LNCAP (cell line): ENCODE measurements at regions not wholly inside any gene's neighbourhood (a gene's known extent, or its start where the extent isn't known, plus 50 kb on each side); places are given as distances from the start of the nearest gene placed in this dataset.

Source experiments
- CTCF ChIP-seq: fragments of 450-650 bp; IDR thresholded peaks from 2 replicates; pipeline ENCODE4 v1.5.1; 2017; ENCODE audit warnings: mild to moderate bottlenecking

- no peak for TF ChIP-seq CTCF
These were observed 1351.3 kb upstream of the NUDT12 start for GRCh38 chr5:104913841-104914281.

- TF ChIP-seq CTCF, result no peak
These were observed 1347.2 kb upstream of the NUDT12 start for GRCh38 chr5:104909803-104910202.

- TF ChIP-seq CTCF, result no peak
These were observed 1342.0 kb upstream of the NUDT12 start for GRCh38 chr5:104904561-104904960.

- TF ChIP-seq CTCF, result no peak
These were observed 1341.4 kb upstream of the NUDT12 start for GRCh38 chr5:104903941-104904340.

GRCh38 chr5:104891596-104891995 is 1329.0 kb upstream of the NUDT12 start:
- no peak for TF ChIP-seq CTCF

GRCh38 chr5:104890767-104891166 is 1328.2 kb upstream of the NUDT12 start:
- TF ChIP-seq CTCF, result no peak

- TF ChIP-seq CTCF, result no peak
These were observed 1296.8 kb upstream of the NUDT12 start for GRCh38 chr5:104859437-104859836.

- no peak for TF ChIP-seq CTCF
These were observed 1283.0 kb upstream of the NUDT12 start for GRCh38 chr5:104845541-104845940.
